Brain microvascular endothelial cell (primary cell): ENCODE measurements at regions not wholly inside any gene's neighbourhood (a gene's known extent, or its start where the extent isn't known, plus 50 kb on each side); places are given as distances from the start of the nearest gene placed in this dataset.

Experiments
- DNase-seq: peaks from one replicate; pipeline ENCODE4 v3.0.0-alpha.2; 2020
- H3K27ac ChIP-seq: fragments of 250-450 bp; sonication (Bioruptor Pico); 2 replicates; pipeline ENCODE4 v1.5.1; 2020; ENCODE audit warnings: mild to moderate bottlenecking, moderate library complexity
- H3K27me3 ChIP-seq: fragments of 250-450 bp; sonication (Bioruptor Pico); replicated peaks from 2 replicates; pipeline ENCODE4 v1.5.1; 2020; ENCODE audit warnings: mild to moderate bottlenecking
- H3K36me3 ChIP-seq: fragments of 250-450 bp; sonication (Bioruptor Pico); replicated peaks from 2 replicates; pipeline ENCODE4 v1.5.1; 2020; ENCODE audit warnings: mild to moderate bottlenecking
- H3K4me3 ChIP-seq: 2 replicates; pipeline ENCODE4 v1.5.1; 2011; ENCODE audit warnings: low read depth, mild to moderate bottlenecking, control low read depth, low read length, moderate library complexity
- CTCF ChIP-seq: IDR thresholded peaks from 2 replicates; pipeline ENCODE4 v1.5.1; 2011; ENCODE audit warnings: low read depth, mild to moderate bottlenecking, moderate library complexity, low read length, control low read depth, inconsistent platforms; ENCODE audit errors: missing control alignments
- in situ Hi-C: cut with HindIII; loops from 2 replicates; pipeline ENCODE4 v1.10.0; 2017; ENCODE audit warnings: low sequenced_read_pairs, low pct_ligation_motif_present

GRCh38 chr13:59476366-59476765, 687.4 kb downstream of the DIAPH3 start:
- Histone ChIP-seq H3K4me3 (no peak overlapping the region), H3K27ac (no peak overlapping the region), H3K27me3 (no peaks in the 10 kb centered on the region), H3K36me3 (no peaks in the 10 kb centered on the region)
- TF ChIP-seq CTCF = no peak
- no peak for DNase-seq
- in situ Hi-C loops = no loop called here

GRCh38 chr13:59477011-59477410, 686.7 kb downstream of the DIAPH3 start:
- in situ Hi-C loops = no loop called here
- peak; percentile 61 for TF ChIP-seq CTCF
- no peak for DNase-seq

GRCh38 chr13:59478908-59479307, 684.8 kb downstream of the DIAPH3 start:
- DNase-seq = no peak
- in situ Hi-C loops = no loop called here

More at GRCh38 chr13:59477011-59477410, 686.7 kb downstream of the DIAPH3 start:
- H3K27ac ChIP-seq = no peak overlapping the region
- no peaks in the 10 kb centered on the region for H3K27me3 ChIP-seq
- H3K36me3 ChIP-seq = no peaks in the 10 kb centered on the region
- no peak overlapping the region for H3K4me3 ChIP-seq

GRCh38 chr13:59479629-59480028, 684.1 kb downstream of the DIAPH3 start:
- no peak for DNase-seq
- Histone ChIP-seq H3K27me3 (no peaks in the 10 kb centered on the region), H3K27ac (no peak overlapping the region), H3K4me3 (no peak overlapping the region), H3K36me3 (no peaks in the 10 kb centered on the region)
- in situ Hi-C loops = no loop called here
- TF ChIP-seq CTCF = no peak

More at GRCh38 chr13:59478908-59479307, 684.8 kb downstream of the DIAPH3 start:
- no peak for TF ChIP-seq CTCF
- H3K27ac ChIP-seq = no peak overlapping the region
- H3K4me3 ChIP-seq = no peak overlapping the region
- H3K27me3 ChIP-seq = no peaks in the 10 kb centered on the region
- no peaks in the 10 kb centered on the region for H3K36me3 ChIP-seq

- Histone ChIP-seq H3K36me3 (no peaks in the 10 kb centered on the region), H3K27me3 (no peaks in the 10 kb centered on the region), H3K27ac (no peak overlapping the region), H3K4me3 (no peak overlapping the region)
- DNase-seq = no peak
- in situ Hi-C loops = no loop called here
- no peak for TF ChIP-seq CTCF
These were observed 683.1 kb downstream of the DIAPH3 start for GRCh38 chr13:59480396-59481259.
